RWPE2 (cell line): ENCODE measurements at regions not wholly inside any gene's neighbourhood (a gene's known extent, or its start where the extent isn't known, plus 50 kb on each side); places are given as distances from the start of the nearest gene placed in this dataset.
"Not testable (repeated sequence)": the region's sequence is repeated elsewhere in the genome, so short reads cannot be mapped to it uniquely, and the experiment has no call there.

Experiments used
- ATAC-seq: fragments of 200-7000 bp; cut with Tn5 transposase; 3 replicates; pipeline ENCODE4 v1.9.1; 2021; ENCODE audit warnings: low read depth
- DNase-seq: peaks from one replicate; pipeline ENCODE4 v3.0.0-alpha.2; 2020; ENCODE audit warnings: low spot score
- H3K27ac ChIP-seq: fragments of 450-650 bp; 2 replicates; pipeline ENCODE4 v1.5.1; 2017; ENCODE audit warnings: mild to moderate bottlenecking; ENCODE audit not compliant: poor library complexity, severe bottlenecking
- H3K27me3 ChIP-seq: fragments of 250-450 bp; sonication (Bioruptor Pico); 2 replicates; pipeline ENCODE4 v1.5.1; 2021; ENCODE audit warnings: mild to moderate bottlenecking, moderate library complexity; ENCODE audit not compliant: insufficient read depth, poor library complexity, severe bottlenecking
- H3K36me3 ChIP-seq: fragments of 250-450 bp; sonication (Bioruptor Pico); 2 replicates; pipeline ENCODE4 v1.5.1; 2020; ENCODE audit warnings: low read depth, mild to moderate bottlenecking, moderate library complexity
- H3K4me1 ChIP-seq: fragments of 250-450 bp; sonication (Bioruptor Pico); 2 replicates; pipeline ENCODE4 v1.5.1; 2021; ENCODE audit warnings: mild to moderate bottlenecking, moderate library complexity; ENCODE audit not compliant: insufficient read depth, poor library complexity, severe bottlenecking
- H3K4me3 ChIP-seq: fragments of 250-450 bp; sonication (Bioruptor Pico); 2 replicates; pipeline ENCODE4 v1.5.1; 2021; ENCODE audit warnings: mild to moderate bottlenecking, moderate library complexity; ENCODE audit not compliant: severe bottlenecking
- H3K9me3 ChIP-seq: fragments of 250-450 bp; sonication (Bioruptor Pico); 2 replicates; pipeline ENCODE4 v1.5.1; 2021; ENCODE audit warnings: mild to moderate bottlenecking, moderate library complexity; ENCODE audit not compliant: severe bottlenecking
- CTCF ChIP-seq: fragments of 450-650 bp; IDR thresholded peaks from one replicate; pipeline ENCODE4 v1.5.1; 2017; ENCODE audit warnings: mild to moderate bottlenecking, moderate library complexity; ENCODE audit not compliant: poor library complexity, severe bottlenecking

- H3K27ac ChIP-seq, result peak overlapping the region; percentile 55
- H3K4me3 ChIP-seq, result peak overlapping the region; percentile 69
- no peaks in the 10 kb centered on the region for H3K36me3 ChIP-seq
- DNase-seq (no peak), ATAC-seq (no peak)
- no peaks in the 10 kb centered on the region for H3K27me3 ChIP-seq
- no peaks in the 10 kb centered on the region for H3K4me1 ChIP-seq
- TF ChIP-seq CTCF, result no peak
- no peaks in the 10 kb centered on the region for H3K9me3 ChIP-seq
Observed at GRCh38 chrX:52261125-52261462, 76.4 kb downstream of the MAGED4 start.

DNA sequence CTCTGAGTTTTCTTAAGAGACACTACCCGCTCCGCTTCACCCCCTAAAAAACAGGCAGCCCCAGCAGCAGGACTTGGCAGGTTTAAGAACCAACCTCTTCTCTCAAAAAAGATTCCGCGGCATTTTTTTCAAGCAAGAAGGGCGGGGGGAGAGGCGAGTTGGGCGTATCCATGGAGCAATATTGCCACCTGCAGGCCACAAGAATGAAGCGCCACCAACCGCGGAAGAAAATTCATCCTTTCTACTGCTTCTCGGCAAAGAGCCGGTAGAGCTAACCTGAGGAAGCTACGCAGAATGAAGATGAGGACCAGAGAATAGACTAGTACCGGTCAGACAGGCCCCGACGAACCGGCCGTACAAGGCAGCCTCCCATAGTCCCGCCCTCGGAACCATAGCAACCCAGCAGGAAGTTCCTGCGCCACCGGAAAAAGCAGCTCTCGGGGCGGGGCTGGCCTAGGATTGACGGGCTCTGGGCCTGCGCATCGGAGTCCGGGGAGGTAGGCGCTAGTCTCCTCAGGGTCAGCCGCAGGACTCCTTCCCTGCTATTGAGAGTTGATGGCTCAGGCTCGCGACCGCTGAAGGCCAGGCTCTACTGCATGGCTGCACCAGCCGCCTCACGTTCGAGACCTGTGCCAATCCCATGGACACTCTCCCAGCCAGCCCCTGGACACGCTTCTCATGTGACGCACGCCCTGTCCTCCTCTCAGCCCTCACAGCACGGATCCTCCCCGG, 76.9 kb downstream of the MAGED4 start:
- Histone ChIP-seq H3K4me3 (peak overlapping the region; percentile 69), H3K36me3 (no peaks in the 10 kb centered on the region), H3K9me3 (no peaks in the 10 kb centered on the region), H3K4me1 (no peaks in the 10 kb centered on the region), H3K27ac (peak overlapping the region; percentile 55), H3K27me3 (no peaks in the 10 kb centered on the region)
- peak; percentile 74 for TF ChIP-seq CTCF
- ATAC-seq (peak; percentile 98), DNase-seq (peak; percentile 79)

- no peaks in the 10 kb centered on the region for H3K27me3 ChIP-seq
- peak; percentile 26; the same call in 2 of the 3 replicates for ATAC-seq
- no peak for DNase-seq
- H3K27ac ChIP-seq, result peak overlapping the region; percentile 55
- H3K9me3 ChIP-seq, result no peaks in the 10 kb centered on the region
- no peaks in the 10 kb centered on the region for H3K4me1 ChIP-seq
- H3K36me3 ChIP-seq, result no peaks in the 10 kb centered on the region
- H3K4me3 ChIP-seq, result peak overlapping the region; percentile 69
- no peak for TF ChIP-seq CTCF
Observed at GRCh38 chrX:52262195-52262546, 77.5 kb downstream of the MAGED4 start.

GRCh38 chrX:52263417-52263816, 78.7 kb downstream of the MAGED4 start:
- Histone ChIP-seq H3K27me3 (no peaks in the 10 kb centered on the region), H3K36me3 (no peaks in the 10 kb centered on the region), H3K9me3 (no peaks in the 10 kb centered on the region), H3K27ac (no peak overlapping the region), H3K4me3 (no peak overlapping the region), H3K4me1 (no peaks in the 10 kb centered on the region)
- TF ChIP-seq CTCF, result no peak
- ATAC-seq (no peak), DNase-seq (no peak)

GRCh38 chrX:52265713-52266112, 81.0 kb downstream of the MAGED4 start:
- no peak overlapping the region for H3K4me3 ChIP-seq
- no peaks in the 10 kb centered on the region for H3K36me3 ChIP-seq
- TF ChIP-seq CTCF, result no peak
- H3K9me3 ChIP-seq, result no peaks in the 10 kb centered on the region
- no peaks in the 10 kb centered on the region for H3K4me1 ChIP-seq
- no peaks in the 10 kb centered on the region for H3K27me3 ChIP-seq
- DNase-seq (no peak), ATAC-seq (no peak)
- no peak overlapping the region for H3K27ac ChIP-seq

- not testable (repeated sequence) for ATAC-seq
Observed at GRCh38 chrX:52268502-52268901, 83.8 kb downstream of the MAGED4 start.

More at GRCh38 chrX:52268502-52268901, 83.8 kb downstream of the MAGED4 start:
- H3K9me3 ChIP-seq, H3K27ac ChIP-seq, DNase-seq, H3K27me3 ChIP-seq, H3K4me3 ChIP-seq, H3K4me1 ChIP-seq, H3K36me3 ChIP-seq: not testable (repeated sequence)
